ENCODE measurements at regions not wholly inside any gene's neighbourhood (a gene's known extent, or its start where the extent isn't known, plus 50 kb on each side); places are given as distances from the start of the nearest gene placed in this dataset.

DNA sequence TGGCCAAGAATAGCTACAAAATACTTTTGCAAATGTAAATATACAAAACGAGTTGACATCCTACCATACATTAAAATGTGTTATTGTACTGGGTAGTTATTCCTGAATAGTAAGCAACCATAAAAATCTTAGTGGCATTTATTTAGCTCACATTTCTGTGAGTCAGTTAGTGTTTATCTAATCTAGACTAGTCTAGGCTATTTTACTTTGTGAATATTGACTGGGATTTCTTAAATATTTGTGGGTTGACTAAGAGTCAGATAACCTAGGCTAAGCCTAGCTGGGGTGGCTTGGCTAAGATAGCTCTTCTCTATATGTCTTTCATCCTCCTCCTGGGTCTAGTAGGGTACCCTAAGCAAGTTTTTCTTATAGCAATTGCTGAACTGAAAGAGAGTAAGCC lies 543.8 kb upstream of the DIAPH2 start:
- TF ChIP-seq, protein P1, sequence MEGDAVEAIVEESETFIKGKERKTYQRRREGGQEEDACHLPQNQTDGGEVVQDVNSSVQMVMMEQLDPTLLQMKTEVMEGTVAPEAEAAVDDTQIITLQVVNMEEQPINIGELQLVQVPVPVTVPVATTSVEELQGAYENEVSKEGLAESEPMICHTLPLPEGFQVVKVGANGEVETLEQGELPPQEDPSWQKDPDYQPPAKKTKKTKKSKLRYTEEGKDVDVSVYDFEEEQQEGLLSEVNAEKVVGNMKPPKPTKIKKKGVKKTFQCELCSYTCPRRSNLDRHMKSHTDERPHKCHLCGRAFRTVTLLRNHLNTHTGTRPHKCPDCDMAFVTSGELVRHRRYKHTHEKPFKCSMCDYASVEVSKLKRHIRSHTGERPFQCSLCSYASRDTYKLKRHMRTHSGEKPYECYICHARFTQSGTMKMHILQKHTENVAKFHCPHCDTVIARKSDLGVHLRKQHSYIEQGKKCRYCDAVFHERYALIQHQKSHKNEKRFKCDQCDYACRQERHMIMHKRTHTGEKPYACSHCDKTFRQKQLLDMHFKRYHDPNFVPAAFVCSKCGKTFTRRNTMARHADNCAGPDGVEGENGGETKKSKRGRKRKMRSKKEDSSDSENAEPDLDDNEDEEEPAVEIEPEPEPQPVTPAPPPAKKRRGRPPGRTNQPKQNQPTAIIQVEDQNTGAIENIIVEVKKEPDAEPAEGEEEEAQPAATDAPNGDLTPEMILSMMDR (IDR thresholded peaks at IDR 0.05; ENCODE audit: low read depth, low read length, poor library complexity, severe bottlenecking), result no peak
- TF ChIP-seq EZH2phosphoT487 (IDR thresholded peaks at IDR 0.05; ENCODE audit: borderline replicate concordance, low read length), result no peak

Data from DOHH2 (cell line).